ENCODE measurements at regions not wholly inside any gene's neighbourhood (a gene's known extent, or its start where the extent isn't known, plus 50 kb on each side); places are given as distances from the start of the nearest gene placed in this dataset.

DNA sequence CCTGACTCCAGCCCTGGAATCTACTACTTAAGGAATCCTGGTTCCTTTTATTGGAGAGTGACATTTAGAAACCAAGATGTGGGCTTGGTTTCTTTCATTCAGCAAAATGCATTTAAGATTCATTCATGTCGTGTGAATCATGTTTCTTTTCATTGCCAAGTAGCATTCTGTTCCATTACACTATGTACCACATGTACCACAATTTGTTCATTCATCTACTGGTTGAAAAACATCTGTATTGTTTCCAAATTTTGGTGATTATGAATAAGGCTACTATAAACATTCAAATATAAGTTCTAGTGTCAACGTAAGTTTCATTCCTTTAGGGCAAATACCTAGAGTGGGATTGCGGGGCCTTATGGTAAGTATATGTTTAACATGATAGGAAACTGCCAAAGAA lies 264.2 kb downstream of the VPS13C start:
- no peak for TF ChIP-seq POLR2AphosphoS5 (IDR thresholded peaks at IDR 0.05; ENCODE audit: insufficient read depth, low read depth, low read length)
- no peak for TF ChIP-seq CTCF (IDR thresholded peaks at IDR 0.05; ENCODE audit: extremely low read depth in 1 of 2, insufficient read depth in 1 of 2, low read depth in 1 of 2, low read length in 2 of 2)
- no peak for TF ChIP-seq MAX (IDR thresholded peaks at IDR 0.05; ENCODE audit: insufficient read depth, insufficient read length)
- TF ChIP-seq EZH2 (IDR thresholded peaks at IDR 0.05; ENCODE audit: borderline replicate concordance, low read depth, low read length, severe bottlenecking) = no peak
